Fibroblast of mammary gland (primary cell): ENCODE measurements at regions not wholly inside any gene's neighbourhood (a gene's known extent, or its start where the extent isn't known, plus 50 kb on each side); places are given as distances from the start of the nearest gene placed in this dataset.
"Not testable (repeated sequence)": the region's sequence is repeated elsewhere in the genome, so short reads cannot be mapped to it uniquely, and the experiment has no call there.

Experiments
- DNase-seq: peaks from one replicate; pipeline ENCODE4 v3.0.0-alpha.2; 2010; ENCODE audit warnings: low read depth
- H3K4me3 ChIP-seq: 2 replicates; pipeline ENCODE4 v1.5.1; 2011; ENCODE audit warnings: low read depth, mild to moderate bottlenecking, low read length, moderate library complexity; ENCODE audit not compliant: control insufficient read depth
- TF ChIP-seq, protein P1 (sequence below): conservative IDR thresholded peaks from 2 replicates; pipeline ENCODE4 v1.5.1; 2011; ENCODE audit warnings: low read depth, low read length, inconsistent platforms; ENCODE audit not compliant: control insufficient read depth, insufficient read depth

DNA sequence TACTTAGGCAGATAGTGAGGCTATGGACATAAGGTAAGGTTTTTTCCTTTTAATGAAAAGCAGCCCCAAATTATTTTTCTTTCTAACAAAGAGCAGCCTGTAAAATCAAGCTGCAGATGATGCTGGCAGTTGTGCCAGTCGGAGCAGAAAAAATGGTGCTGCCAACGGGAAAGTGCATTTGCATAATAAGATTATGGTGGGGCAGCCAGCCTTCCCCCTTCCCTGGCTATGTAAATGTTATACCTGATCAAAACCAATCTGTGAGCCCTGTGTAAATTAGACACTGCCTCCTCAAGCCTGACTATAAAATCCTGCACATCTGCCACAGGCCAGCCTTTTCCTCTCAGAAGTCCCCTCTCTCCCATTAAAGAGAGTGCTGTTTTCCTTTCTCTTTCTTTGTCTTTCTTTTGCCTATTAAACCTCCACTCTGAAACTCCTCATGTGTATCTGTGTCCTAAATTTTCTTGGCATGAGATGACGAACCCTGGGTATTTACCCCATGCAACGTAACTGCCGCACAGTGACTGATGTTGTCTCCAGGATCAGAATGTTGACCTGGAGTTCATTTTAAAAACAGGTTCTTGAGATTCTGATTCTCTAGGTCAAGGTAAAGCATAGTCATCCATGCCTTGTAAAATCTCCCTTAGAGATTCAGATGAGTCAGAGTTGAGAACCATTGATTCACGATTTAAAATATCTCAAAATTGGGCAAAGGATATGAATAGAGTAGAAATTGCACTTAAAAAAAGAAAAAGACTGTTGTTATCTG lies 167.3 kb upstream of the C1GALT1 start:
- no peak for DNase-seq
- TF ChIP-seq, protein P1, sequence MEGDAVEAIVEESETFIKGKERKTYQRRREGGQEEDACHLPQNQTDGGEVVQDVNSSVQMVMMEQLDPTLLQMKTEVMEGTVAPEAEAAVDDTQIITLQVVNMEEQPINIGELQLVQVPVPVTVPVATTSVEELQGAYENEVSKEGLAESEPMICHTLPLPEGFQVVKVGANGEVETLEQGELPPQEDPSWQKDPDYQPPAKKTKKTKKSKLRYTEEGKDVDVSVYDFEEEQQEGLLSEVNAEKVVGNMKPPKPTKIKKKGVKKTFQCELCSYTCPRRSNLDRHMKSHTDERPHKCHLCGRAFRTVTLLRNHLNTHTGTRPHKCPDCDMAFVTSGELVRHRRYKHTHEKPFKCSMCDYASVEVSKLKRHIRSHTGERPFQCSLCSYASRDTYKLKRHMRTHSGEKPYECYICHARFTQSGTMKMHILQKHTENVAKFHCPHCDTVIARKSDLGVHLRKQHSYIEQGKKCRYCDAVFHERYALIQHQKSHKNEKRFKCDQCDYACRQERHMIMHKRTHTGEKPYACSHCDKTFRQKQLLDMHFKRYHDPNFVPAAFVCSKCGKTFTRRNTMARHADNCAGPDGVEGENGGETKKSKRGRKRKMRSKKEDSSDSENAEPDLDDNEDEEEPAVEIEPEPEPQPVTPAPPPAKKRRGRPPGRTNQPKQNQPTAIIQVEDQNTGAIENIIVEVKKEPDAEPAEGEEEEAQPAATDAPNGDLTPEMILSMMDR: no peak
- no peak overlapping the region for H3K4me3 ChIP-seq

DNA sequence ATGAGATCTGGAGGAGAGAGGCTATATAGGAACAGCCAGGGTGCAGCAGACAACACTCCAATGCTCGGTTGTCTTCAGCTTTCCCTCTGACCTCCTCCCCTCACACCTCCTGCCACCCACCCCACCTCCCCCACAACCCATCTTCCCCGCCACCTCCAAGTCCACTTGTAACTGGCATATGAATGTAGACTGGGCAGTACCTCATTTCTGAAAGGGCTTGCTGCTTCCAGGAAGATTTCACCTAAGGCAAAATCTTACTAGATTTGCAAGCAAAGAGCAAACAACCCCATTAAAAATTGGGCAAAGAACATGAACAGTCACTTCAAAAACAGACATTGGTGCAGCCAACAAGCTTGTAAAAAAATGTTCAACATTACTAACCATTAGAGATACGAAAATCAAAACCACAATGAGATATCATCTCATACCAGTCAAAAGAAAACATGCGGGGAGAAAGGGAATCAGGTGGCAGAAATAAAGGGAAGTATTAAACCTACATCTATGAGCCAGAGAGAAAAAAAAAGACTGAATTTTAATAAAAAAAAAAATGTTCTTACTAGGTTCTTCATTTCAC lies 164.6 kb upstream of the C1GALT1 start:
- TF ChIP-seq, protein P1: no peak
- no peak for DNase-seq

GRCh38 chr7:7018290-7018689 lies 164.1 kb upstream of the C1GALT1 start:
- DNase-seq: no peak
- TF ChIP-seq, protein P1: no peak
- no peak overlapping the region for H3K4me3 ChIP-seq

More for the DNA sequence above, 164.6 kb upstream of the C1GALT1 start:
- H3K4me3 ChIP-seq: no peak overlapping the region

- TF ChIP-seq, protein P1: no peak
- H3K4me3 ChIP-seq: no peak overlapping the region
- no peak for DNase-seq
These were observed 150.1 kb upstream of the C1GALT1 start for GRCh38 chr7:7032221-7032620.

DNA sequence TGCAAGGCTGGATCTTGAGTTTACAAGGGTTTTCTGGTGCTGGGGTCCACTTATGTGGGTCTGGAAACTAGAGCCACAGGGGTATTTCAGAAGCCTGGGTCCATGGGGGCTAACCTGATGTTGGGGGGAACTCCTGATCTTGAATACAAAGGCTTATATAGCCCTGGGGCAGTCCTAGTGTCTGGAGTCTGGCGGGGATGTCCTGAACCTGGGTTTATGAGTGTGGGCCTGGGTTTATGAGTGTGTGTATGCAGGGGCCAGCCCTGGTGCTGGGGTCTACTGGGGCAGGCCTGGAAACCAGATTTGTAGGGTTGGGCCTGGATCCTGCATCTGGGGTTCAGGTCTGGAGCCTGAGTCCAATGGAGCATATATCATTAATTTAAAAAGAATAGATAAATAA lies 146.5 kb upstream of the C1GALT1 start:
- TF ChIP-seq, protein P1: no peak
- no peak overlapping the region for H3K4me3 ChIP-seq
- no peak for DNase-seq

- not testable (repeated sequence) for H3K4me3 ChIP-seq, DNase-seq
These were observed 140.0 kb upstream of the C1GALT1 start for GRCh38 chr7:7042286-7042893.

GRCh38 chr7:7044806-7045205 lies 137.5 kb upstream of the C1GALT1 start:
- TF ChIP-seq, protein P1: no peak
- DNase-seq: no peak
- H3K4me3 ChIP-seq: no peak overlapping the region
